Heart left ventricle (tissue), 16 donors: ENCODE measurements at regions not wholly inside any gene's neighbourhood (a gene's known extent, or its start where the extent isn't known, plus 50 kb on each side); places are given as distances from the start of the nearest gene placed in this dataset.

Experiments used
- ATAC-seq, 4 donors: fragments of 200-7000 bp; cut with Tn5 transposase; one replicate each; pipeline ENCODE4 v1.9.1; 2020 to 2022; ENCODE audit warnings: moderate library complexity in 4 of 4, mild to moderate bottlenecking in 3 of 4, moderate number of reproducible peaks in 1 of 4
- DNase-seq, 5 donors: peaks; one replicate each; pipeline ENCODE4 v3.0.0-alpha.2; 2020
- H3K27ac ChIP-seq, 12 donors: fragments of 200-600 bp; sonication (generic) in 4 of 12; one replicate each; pipeline versions ENCODE4 v1.5.0 to v1.8.0; 2016 to 2022; ENCODE audit warnings: mild to moderate bottlenecking in 2 of 12
- H3K27me3 ChIP-seq, 9 donors: fragments of 200-600 bp; sonication (generic) in 2 of 9; one replicate each; pipeline versions ENCODE4 v1.5.1 to v1.8.0; 2016 to 2022; ENCODE audit warnings: mild to moderate bottlenecking in 3 of 9
- H3K36me3 ChIP-seq, 9 donors: fragments of 200-600 bp; sonication (generic) in 2 of 9; one replicate each; pipeline versions ENCODE4 v1.5.0 to v1.8.0; 2018 to 2022; ENCODE audit warnings: mild to moderate bottlenecking in 2 of 9
- H3K4me1 ChIP-seq, 12 donors: fragments of 200-600 bp; sonication (generic) in 4 of 12; one replicate each; pipeline versions ENCODE4 v1.5.0 to v1.8.0; 2016 to 2022; ENCODE audit warnings: mild to moderate bottlenecking in 3 of 12
- H3K4me3 ChIP-seq, 12 donors: fragments of 200-600 bp; sonication (generic) in 4 of 12; one replicate each; pipeline versions ENCODE4 v1.5.0 to v1.8.0; 2017 to 2022; ENCODE audit warnings: mild to moderate bottlenecking in 9 of 12, moderate library complexity in 4 of 12
- H3K9me3 ChIP-seq, 12 donors: fragments of 200-600 bp; sonication (generic) in 4 of 12; one replicate each; pipeline versions ENCODE4 v1.5.0 to v1.8.0; 2016 to 2022; ENCODE audit warnings: mild to moderate bottlenecking in 1 of 12
- CTCF ChIP-seq, 12 donors: fragments of 200-600 bp; sonication (generic) in 4 of 12; IDR thresholded peaks; one replicate each; pipeline versions ENCODE4 v1.5.0 to v1.8.0; 2018 to 2022; ENCODE audit warnings: antibody characterized with exemption in 12 of 12, mild to moderate bottlenecking in 5 of 12
- POLR2A ChIP-seq, 2 donors: fragments of 450-650 bp; IDR thresholded peaks; one replicate each; pipeline ENCODE4 v1.6.1; 2017; ENCODE audit warnings: antibody characterized with exemption in 2 of 2, mild to moderate bottlenecking in 2 of 2, moderate library complexity in 2 of 2
- WGBS, 4 donors: extraction: QIAGEN DNeasy Blood & Tissue Kit in 2 of 4; methylation state at CpG; one replicate each; pipeline versions ENCODE4 v1.1.5 to v1.1.7; 2013 to 2018; 5-methylcytosine and 5-hydroxymethylcytosine counted together
- intact Hi-C, 10 donors: fragments of 100-400 bp; cut with DNase I; formaldehyde crosslinking; loops; one replicate each; pipeline versions ENCODE4 v1.11.1 to v1.14.2; 2022
- donor health status: ischemic (EF 13 %, LVEDD 7.1; RV severe dilation, severe dysfunction).
- donor health status: healthy with polysubstance abuse.
- donor health status: DM: no; HTN: yes; CAD: no.
- donor health status: DM: no; HTN: no; CAD: no.
- donor health status: ischemic (EF 25% LVEDD 6.9; RV normal size, moderate dysfunction).
- donor health status: ischemic (EF 25% LVEDD 5.7; RV mildly dilated, moderate dysfunction).
- donor health status: healthy.
- donor health status: DM: yes; HTN: yes; CAD: no.
- donor health status: ischemic (EF 35%, LVEDD 5.7; RV mildly dilated, moderate dysfunction).
- donor health status: nonischemic (EF 11% LVEDD 7.7; RV severe dilation, severe dysfunction).
- donor health status: DM: yes; HTN: yes; CAD: no.
- donor health status: PGD.
- donor health status: ischemic (EF 29% LVEDD 5.4; RV normal size, mild dysfunction).
- donor health status: nonischemic (EF 23%, LVEDD 6.1; RV moderate dilation, normal function).

- Histone ChIP-seq H3K36me3 (no peaks in the 10 kb centered on the region), H3K27ac (no peak overlapping the region), H3K4me3 (no peak overlapping the region), H3K27me3 (no peaks in the 10 kb centered on the region), H3K4me1 (no peaks in the 10 kb centered on the region), H3K9me3 (peaks cover 0 to 4% (median 0%) of the 10 kb centered on the region in 12 donors)
- DNase-seq (no peak), ATAC-seq (no peak)
- no peak for TF ChIP-seq CTCF (IDR thresholded peaks at IDR 0.05)
- TF ChIP-seq POLR2A (IDR thresholded peaks at IDR 0.05) = no peak
- intact Hi-C loops = no loop called here
These were observed 417.6 kb upstream of the LRRTM4 start for GRCh38 chr2:77939801-77940200.

- no peaks in the 10 kb centered on the region for H3K36me3 ChIP-seq
- intact Hi-C loops = no loop called here
These were observed 432.8 kb upstream of the LRRTM4 start for GRCh38 chr2:77954931-77955330.

DNA sequence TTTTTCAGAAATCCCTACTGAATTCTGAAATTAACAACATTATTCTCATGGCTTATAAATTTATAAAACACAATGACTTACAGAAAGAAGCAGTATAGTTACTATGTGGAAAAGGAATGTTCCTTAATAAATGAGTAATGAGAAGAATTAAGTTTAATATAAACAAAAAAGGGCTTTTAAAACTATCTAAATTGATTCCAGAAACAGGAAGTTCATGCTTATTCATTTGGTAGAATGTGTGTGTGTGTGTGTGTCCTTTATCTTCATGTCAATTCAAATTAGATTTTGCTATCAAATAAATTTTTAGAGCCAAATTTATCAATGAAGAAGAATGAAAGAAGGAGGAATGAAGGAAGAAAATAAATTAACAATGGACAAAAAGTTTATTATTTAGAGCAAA lies 440.8 kb upstream of the LRRTM4 start:
- DNase-seq (no peak), ATAC-seq (no peak)
- intact Hi-C loops = no loop called here
- Histone ChIP-seq H3K9me3 (no peaks in the 10 kb centered on the region), H3K27ac (no peak overlapping the region), H3K27me3 (no peaks in the 10 kb centered on the region), H3K36me3 (no peaks in the 10 kb centered on the region), H3K4me1 (no peaks in the 10 kb centered on the region), H3K4me3 (no peak overlapping the region)
- no peak for TF ChIP-seq POLR2A (IDR thresholded peaks at IDR 0.05)
- TF ChIP-seq CTCF (IDR thresholded peaks at IDR 0.05) = no peak

More at GRCh38 chr2:77954931-77955330, 432.8 kb upstream of the LRRTM4 start:
- no peaks in the 10 kb centered on the region for H3K4me1 ChIP-seq
- H3K27ac ChIP-seq = no peak overlapping the region
- peaks cover 0 to 9% (median 0%) of the 10 kb centered on the region in 12 donors for H3K9me3 ChIP-seq
- H3K4me3 ChIP-seq = no peak overlapping the region
- H3K27me3 ChIP-seq = no peaks in the 10 kb centered on the region
- TF ChIP-seq POLR2A (IDR thresholded peaks at IDR 0.05) = no peak
- no peak for TF ChIP-seq CTCF (IDR thresholded peaks at IDR 0.05)
- DNase-seq (no peak), ATAC-seq (no peak)
- 87 to 89% (median 88%) methylated on average over 18 of the region's 18 CpGs for WGBS, 4 donors

DNA sequence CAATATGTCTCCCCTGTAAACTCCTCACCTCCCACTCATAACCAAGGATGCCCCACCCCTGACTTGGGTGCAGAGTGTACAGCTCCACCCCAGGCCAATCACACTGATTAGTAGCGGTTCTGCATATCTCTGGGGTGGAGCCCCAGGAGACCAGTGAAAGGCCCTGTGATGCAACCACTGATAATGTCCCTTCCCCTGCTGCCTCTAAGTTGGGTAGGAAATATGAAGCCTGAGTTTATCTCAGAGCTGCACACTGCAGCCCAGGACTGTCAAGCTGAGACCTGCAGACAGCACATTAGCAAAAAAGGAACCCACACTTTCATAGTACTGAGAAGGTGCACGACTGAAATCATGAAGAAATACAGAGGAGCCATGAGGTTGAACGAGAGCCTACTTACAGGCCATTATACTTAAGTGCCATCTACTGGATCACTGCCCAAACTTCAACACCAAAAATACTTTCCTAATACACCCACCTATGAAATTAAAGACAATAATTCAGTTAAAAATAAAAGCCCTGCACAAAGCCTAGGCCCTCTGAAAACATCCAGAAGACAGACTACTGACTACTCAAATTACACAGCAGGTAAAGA lies 455.4 kb upstream of the LRRTM4 start:
- Histone ChIP-seq H3K27me3 (no peaks in the 10 kb centered on the region), H3K36me3 (no peaks in the 10 kb centered on the region), H3K4me3 (no peak overlapping the region), H3K4me1 (no peaks in the 10 kb centered on the region), H3K27ac (no peak overlapping the region), H3K9me3 (peaks cover 0 to 10% (median under 1%) of the 10 kb centered on the region in 12 donors)
- intact Hi-C loops = no loop called here
- DNase-seq = no peak
- 29 to 52% (median 36%) methylated on average over 3 of the region's 3 CpGs for WGBS, 4 donors
- ATAC-seq = no peak
- no peak for TF ChIP-seq CTCF (IDR thresholded peaks at IDR 0.05)
- no peak for TF ChIP-seq POLR2A (IDR thresholded peaks at IDR 0.05)
